GM18951 (cell line): ENCODE measurements at regions not wholly inside any gene's neighbourhood (a gene's known extent, or its start where the extent isn't known, plus 50 kb on each side); places are given as distances from the start of the nearest gene placed in this dataset.

ENCODE experiments used
- POLR2A ChIP-seq: IDR thresholded peaks from 4 replicates; pipeline ENCODE4 v1.6.1; 2011; ENCODE audit warnings: mild to moderate bottlenecking; ENCODE audit not compliant: insufficient read length, insufficient read depth; ENCODE audit errors: extremely low read depth
- in situ Hi-C: fragments of 300-500 bp; cut with MboI; formaldehyde crosslinking; loops from one replicate; pipeline ENCODE4 v1.12.0; 2022; ENCODE audit warnings: low sequenced_read_pairs, mixed read lengths, inconsistent platforms; ENCODE audit not compliant: unreplicated experiment

GRCh38 chr9:89788434-89788833 is 183.6 kb downstream of the GADD45G start:
- in situ Hi-C loops = no loop called here
- TF ChIP-seq POLR2A = no peak

- in situ Hi-C loops = no loop called here
- TF ChIP-seq POLR2A = no peak
Observed at GRCh38 chr9:89789922-89790510, 185.2 kb downstream of the GADD45G start.

GRCh38 chr9:89790542-89791109 is 185.8 kb downstream of the GADD45G start:
- no peak for TF ChIP-seq POLR2A
- in situ Hi-C loops = no loop called here

- in situ Hi-C loops = no loop called here
- no peak for TF ChIP-seq POLR2A
Observed at GRCh38 chr9:89791754-89792153, 186.9 kb downstream of the GADD45G start.

- TF ChIP-seq POLR2A = no peak
- in situ Hi-C loops = no loop called here
Observed at GRCh38 chr9:89792189-89793123, 187.6 kb downstream of the GADD45G start.

GRCh38 chr9:89793124-89793495 is 188.3 kb downstream of the GADD45G start:
- TF ChIP-seq POLR2A = no peak
- in situ Hi-C loops = no loop called here

GRCh38 chr9:89793551-89793950 is 188.7 kb downstream of the GADD45G start:
- TF ChIP-seq POLR2A = no peak
- in situ Hi-C loops = no loop called here

GRCh38 chr9:89794918-89795317 is 190.1 kb downstream of the GADD45G start:
- TF ChIP-seq POLR2A = no peak
- in situ Hi-C loops = no loop called here

GRCh38 chr9:89795538-89796195 is 190.9 kb downstream of the GADD45G start:
- no peak for TF ChIP-seq POLR2A
- in situ Hi-C loops = no loop called here

GRCh38 chr9:89796606-89797005 is 191.8 kb downstream of the GADD45G start:
- no peak for TF ChIP-seq POLR2A
- in situ Hi-C loops = no loop called here

- in situ Hi-C loops = no loop called here
- TF ChIP-seq POLR2A = no peak
Observed at GRCh38 chr9:89797255-89797654, 192.4 kb downstream of the GADD45G start.

GRCh38 chr9:89797937-89798455 is 193.2 kb downstream of the GADD45G start:
- TF ChIP-seq POLR2A = no peak
- in situ Hi-C loops = no loop called here

GRCh38 chr9:89798547-89799120 is 193.8 kb downstream of the GADD45G start:
- no peak for TF ChIP-seq POLR2A
- in situ Hi-C loops = no loop called here

GRCh38 chr9:89799221-89799620 is 194.4 kb downstream of the GADD45G start:
- TF ChIP-seq POLR2A = no peak
- in situ Hi-C loops = no loop called here
